Activated naive CD8-positive, alpha-beta T cell treated with anti-CD3 and anti-CD28 coated beads, Interleukin-2, amount 50 U/mL, for 16 hours (primary cell): ENCODE measurements at regions not wholly inside any gene's neighbourhood (a gene's known extent, or its start where the extent isn't known, plus 50 kb on each side); places are given as distances from the start of the nearest gene placed in this dataset.
"Not testable (repeated sequence)": the region's sequence is repeated elsewhere in the genome, so short reads cannot be mapped to it uniquely, and the experiment has no call there.

ENCODE experiments used
- DNase-seq: peaks from one replicate; pipeline ENCODE4 v3.0.0-alpha.2; 2020; ENCODE audit warnings: low read depth, low spot score

DNA sequence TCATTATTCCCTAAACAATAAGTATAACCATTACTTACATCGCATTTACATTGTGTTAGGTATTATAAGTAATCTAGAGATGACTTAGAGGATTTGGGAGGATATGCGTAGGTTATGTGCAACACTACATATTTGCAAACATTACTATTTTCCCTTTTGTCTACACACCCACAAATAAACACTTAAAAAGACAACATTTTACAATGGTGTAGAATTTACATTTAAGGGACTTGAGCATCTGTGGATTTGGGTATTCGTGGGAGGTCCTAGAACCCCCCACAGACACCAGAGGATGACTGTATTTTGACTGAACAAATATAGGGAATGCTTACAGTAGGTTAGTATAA is 220.2 kb upstream of the MYO3A start:
- no peak for DNase-seq

DNA sequence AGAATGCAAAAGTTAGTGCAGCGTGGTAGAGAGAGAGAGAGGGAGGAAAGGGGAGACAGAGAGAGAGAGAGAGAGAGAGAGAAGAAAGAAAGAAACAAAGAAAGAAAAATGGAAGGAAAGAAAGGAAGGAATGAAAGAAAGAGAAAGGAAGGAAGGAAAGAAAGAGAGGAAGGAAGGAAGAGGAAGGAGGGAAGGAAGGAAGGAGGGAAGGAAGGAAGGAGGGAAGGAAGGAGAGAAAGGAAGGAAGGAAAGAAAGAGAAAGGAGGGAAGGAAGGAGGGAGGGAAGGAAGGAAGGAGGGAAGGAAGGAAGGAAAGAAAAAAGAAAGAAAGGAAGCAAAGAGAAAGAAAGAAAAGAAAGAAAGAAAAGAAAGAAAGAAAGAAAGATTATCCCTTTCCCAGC is 209.8 kb upstream of the MYO3A start:
- DNase-seq: no peak

DNA sequence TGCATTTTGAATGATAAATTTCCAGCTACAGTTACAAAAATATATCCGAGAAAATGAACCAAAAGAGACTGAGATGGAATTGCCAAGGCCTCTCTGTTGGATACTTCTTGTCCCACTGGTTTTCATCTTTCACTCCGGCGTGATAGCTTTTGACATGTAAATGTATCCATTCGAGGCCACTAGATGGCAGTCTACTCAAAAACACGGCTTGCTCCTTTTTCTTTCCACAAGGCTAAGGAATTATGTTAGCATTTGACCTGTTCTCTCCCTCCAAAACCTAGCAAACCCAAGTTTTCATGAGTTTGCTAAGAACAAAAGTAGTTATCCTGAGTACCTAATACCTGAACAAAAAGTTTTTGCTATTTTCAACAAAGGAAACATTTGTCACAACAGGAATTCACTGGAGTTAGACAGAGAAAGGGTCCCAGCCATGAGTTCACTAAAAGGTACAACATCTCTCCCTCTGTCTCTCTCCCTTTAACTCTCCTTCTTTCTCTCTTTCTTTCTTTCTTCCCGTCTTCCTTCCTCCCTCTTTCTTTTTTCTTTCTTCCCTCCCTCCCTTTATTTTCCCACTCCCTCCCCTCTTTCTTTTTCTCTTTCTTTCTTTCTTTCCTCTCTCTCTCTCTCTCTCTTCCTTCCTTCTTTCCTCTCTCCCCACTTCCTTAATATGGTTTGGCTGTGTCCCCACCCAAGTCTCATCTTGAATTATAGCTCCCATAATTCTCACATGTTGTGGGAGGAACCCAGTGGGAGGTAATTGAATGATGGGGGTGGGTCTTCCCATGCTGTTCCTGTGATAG is 207.9 kb upstream of the MYO3A start:
- no peak for DNase-seq

DNA sequence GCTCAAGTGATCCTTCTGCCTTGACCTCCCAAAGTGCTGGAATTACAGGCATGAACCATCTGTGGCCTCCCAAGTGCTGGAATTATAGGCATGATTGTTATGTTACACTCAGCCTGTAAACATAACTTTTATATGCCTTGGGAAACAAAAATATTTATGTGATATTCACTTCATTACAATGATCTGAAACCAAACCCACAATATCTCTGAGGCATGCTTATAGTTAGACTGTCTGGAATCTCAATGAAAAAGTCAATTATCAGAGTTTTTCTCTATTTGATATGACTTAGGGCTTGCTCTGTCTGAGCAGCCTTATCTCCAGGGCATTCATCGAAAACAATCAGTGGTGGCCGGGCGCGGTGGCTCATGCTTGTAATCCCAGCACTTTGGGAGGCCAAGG is 195.3 kb upstream of the MYO3A start:
- DNase-seq: no peak

DNA sequence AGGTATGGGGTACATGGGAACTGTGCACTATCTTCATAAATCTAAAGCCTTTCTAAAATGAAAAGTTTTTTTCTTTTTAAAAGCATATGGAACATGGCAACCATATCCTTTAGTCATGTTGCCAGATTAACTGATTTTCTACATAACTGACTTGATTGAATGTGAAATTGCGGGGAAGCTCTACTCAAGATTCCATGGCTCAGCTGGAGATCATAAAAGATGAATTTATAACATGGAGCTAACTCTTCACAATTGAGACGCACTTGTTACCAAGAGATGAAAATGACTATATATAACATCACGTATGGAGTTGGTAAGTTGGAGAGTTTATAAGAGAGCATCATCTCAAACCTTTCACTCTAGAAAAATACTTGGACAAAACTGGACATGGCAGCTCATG is 190.2 kb upstream of the MYO3A start:
- DNase-seq: no peak

DNA sequence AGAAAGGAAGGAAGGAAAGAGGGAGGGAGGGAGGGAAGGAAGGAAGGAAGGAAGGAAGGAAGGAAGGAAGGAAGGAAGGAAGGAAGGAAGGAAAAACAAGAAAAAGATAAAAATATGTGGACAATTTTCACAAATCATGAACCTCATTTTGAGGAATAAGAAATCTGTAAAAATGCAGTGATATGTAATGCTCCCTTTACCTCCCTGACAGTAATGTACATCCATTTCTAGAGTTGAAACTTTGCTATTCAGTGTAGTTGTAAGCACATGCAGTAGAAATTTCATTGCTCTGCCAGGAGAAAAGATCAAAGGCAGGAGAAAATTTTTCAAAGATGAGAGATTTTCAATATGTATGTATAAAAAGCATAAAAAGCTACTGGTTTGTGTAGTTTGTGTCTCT is 189.5 kb upstream of the MYO3A start:
- DNase-seq: no peak

DNA sequence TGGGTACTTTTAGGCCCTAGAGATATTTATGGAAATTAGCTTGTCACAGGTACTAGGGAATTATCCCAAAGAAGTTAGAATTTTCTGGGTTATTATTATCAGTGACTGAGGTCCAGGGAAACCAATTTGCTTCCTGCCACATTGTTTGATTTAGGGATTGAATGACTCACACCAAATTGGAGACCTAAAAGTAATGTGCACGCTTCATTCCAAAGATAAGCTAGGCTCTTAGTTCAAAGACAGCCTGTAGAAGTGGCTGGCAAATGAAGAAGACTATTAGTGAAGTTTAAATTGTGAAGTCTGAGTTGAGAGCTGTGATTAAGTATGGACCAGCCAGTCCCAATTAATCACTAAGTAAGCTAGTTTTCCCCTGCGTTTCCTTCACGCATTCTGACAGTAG is 188.1 kb upstream of the MYO3A start:
- DNase-seq: no peak

DNA sequence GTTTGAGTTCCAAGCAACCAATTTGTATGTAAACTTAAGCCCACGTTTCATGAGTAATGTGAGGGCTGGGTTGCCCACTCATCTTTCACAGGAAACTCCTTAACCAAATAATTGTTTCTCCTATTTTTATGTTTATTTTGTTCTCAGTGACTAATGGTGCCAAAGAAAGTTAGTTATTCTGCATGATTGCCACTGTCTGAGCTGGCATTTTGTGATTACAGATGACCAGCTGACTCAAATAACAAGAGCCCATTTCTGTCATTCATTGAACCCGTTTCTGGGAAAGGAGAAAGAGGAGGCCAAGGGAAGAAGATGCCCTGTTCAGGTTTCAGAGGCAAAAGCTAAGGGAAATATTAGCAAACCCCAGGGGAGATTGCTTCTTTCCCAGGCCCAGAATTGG is 186.9 kb upstream of the MYO3A start:
- DNase-seq: no peak

DNA sequence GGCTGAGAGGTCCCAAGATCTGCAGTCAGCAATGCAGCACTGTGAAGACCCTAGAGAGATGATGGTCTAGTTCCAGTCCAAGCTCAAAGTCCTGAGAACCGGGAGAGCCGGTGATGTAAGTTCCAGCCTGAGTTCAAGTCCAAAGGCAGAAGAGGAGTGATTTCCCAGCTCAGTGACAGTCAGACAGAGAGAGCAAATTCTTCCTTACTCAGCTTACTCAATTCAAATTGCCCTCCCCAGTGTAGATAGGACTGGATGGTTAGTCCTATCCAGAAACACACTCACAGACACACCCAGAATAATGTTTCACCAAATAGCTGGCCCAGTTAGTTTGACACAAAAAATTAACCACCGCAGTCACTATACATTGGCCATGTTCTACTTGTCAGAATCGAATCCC is 185.5 kb upstream of the MYO3A start:
- DNase-seq: no peak

DNA sequence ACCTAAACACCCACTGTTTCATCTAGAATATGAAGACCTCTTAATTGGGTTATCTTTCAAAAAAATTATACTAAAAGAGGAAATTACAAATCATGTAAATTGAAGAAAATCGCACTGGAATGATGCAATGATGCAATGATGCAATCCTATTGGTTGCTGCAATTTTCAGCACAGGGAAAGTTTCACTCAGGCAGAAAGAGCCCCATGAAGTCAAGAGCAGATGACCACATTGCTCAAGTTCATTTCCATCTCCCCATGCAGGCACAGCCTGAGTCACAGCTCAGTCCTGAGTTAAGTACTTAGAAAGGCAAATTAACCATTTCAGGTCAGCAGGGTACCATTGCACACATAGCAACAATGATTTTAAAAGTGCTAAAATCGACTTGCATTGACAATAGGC is 180.3 kb upstream of the MYO3A start:
- DNase-seq: no peak

DNA sequence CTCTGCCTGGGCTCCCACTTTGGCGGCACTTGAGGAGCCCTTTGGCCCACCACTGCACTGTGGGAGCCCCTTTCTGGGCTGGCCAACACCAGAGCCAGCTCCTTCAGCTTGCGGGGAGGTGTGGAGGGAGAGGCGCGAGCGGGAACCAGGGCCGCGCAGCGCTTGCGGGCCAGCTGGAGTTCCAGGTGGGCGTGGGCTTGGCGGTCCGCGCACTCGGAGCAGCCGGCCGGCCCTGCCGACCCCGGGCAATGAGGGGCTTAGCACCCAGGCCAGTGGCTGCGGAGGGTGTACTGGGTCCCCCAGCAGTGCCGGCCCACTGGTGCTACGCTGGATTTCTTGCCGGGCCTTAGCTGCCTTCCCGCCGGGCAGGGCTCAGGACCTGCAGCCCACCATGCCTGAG is 178.2 kb upstream of the MYO3A start:
- DNase-seq: not testable (repeated sequence)

DNA sequence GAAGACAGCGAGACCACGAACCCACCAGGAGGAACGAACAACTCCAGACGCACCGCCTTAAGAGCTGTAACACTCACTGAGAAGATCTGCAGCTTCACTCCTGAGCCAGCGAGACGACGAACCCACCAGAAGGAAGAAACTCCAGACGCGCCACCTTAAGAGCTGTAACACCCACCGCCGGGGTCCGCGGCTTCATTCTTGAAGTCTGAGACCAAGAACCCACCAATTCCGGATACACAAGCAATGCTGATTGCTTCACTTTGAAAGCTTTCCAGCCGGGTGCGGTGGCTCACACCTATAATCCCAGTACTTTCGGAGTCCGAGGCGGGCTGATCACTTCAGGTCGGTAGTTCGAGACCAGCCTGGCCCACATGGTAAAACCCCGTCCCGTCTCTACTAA is 177.2 kb upstream of the MYO3A start:
- DNase-seq: no peak

DNA sequence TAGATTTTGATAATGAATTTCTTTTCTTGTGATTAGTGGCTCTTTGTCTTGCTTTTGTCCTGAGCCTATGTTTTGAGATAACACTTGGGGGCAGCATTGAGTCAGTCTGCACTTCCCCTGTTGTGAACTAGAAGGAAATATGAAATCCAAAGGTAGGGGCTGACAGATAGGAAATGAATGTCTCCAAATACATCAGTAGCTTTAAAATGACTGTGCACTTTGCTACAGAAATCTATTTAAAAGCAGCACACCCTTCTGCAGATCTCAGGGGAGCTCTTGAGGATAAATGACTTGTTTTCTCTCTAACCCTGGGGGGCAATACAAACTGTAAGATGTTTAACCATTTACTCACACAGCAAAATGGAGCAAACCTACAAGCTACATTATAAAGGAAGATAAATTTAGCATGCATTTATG is 176.0 kb upstream of the MYO3A start:
- DNase-seq: no peak

DNA sequence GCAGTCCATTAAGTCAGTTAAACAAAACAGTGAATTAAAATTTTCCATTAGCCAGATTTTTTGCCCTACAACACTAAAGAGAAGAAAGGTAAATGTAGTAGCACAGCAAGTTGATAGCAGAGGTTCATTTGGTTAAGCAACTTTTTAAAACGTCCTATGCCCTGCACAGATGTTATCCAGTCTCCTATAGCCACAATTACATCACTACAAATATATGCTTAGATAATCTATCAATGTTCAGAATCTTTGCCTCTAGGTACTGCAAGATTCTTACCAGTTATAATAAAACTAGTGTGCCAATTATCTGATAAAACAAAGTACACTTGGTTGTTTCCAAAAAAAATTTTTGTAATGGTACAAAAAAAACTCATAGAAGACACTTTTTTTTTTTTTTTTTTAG is 175.5 kb upstream of the MYO3A start:
- no peak for DNase-seq

DNA sequence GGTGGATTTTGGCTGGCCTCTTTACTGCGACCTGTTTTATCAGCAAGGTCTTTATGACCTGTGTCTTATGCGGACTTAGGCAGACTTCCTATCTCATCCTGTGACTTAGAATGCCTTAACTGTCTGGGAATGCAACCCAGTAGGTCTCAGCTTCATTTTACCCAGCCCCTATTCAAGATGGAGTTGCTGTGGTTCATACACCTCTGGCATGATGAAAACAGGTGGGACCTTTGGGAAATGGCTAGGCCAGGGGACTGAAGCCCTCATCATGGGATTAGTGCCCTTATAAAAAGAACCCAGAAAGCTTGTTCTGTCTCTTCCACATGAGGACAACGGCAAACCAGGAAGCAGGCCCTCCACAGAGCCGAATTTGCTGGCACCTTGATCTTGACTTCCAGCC is 172.1 kb upstream of the MYO3A start:
- no peak for DNase-seq

DNA sequence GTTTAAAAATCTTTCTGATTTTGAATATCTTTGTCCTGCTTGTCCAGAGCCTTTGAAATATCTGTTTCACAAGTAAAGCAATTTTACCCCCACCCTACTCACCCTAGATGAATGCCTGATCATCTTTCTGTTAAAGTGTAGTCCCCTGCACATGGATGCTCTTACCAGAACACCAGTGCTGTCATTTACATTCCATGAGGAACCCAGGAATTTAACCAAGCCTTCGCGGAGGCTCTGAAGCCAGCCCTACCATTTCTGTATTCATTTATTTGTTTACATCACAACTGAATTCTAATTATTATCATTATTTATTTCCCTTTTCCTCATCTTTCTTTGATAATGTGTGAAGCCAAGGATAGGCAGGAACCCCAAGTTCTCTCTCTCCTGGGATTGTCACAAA is 167.8 kb upstream of the MYO3A start:
- DNase-seq: no peak

DNA sequence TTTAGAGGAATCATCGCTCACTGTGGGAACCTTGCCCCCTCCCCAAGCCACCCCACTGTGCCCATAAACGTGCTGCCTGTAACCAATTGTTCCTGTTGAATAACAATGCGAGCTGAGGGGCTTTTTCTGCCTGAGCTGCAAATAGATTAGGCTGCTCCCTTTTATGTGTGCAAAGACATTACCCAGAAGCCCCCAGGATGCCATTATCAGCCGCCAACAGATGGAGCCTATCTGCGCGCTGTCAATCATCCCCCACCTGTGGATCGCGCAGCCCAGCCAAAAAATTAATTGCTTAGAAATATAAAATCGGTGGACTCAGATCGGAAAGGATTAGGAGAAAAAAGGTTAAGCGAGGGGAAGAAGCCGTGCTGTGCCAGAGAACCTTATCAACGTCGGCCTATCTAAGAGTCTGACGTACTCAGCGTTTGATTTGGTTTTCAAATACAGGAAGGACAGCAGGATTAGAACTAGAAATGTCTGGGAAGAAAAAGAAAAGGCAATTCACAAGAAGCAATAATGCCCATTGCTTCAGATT is 167.3 kb upstream of the MYO3A start:
- no peak for DNase-seq

DNA sequence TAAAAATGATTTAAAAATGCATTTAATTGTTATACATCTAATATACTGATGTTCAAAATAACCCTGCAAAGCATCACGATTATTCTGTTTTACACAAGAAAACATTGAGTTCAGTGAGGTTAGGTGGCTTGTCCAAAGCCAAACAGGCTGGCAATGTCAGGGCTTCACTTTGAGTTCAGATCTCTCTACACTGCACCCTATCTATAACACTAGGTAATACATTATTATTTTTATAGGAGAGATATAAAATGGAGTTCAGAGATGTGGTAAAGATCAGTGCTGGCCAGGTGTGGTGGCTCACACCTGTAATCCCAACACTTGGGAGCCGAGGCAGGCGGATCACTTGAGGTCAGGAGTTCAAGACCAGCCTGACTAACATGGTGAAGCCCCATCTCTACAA is 165.9 kb upstream of the MYO3A start:
- no peak for DNase-seq

DNA sequence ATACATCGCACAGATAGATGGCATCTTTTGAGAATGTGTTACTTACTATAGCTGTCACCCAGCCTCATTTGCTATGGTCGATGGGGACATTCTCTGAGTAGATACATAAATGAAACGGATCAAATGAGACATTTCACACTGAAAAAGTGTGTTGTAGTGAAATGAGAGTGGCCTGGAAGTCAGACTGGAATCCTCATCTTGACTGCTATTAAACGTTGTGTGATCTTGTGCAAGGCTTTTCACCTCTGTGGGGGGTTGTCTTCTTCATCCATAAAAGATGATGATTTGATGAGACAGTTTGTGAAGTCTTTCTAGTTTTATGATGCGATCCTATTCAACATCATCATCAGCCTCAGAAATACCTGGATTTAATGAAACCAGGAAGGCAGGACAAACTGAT is 155.4 kb upstream of the MYO3A start:
- no peak for DNase-seq

DNA sequence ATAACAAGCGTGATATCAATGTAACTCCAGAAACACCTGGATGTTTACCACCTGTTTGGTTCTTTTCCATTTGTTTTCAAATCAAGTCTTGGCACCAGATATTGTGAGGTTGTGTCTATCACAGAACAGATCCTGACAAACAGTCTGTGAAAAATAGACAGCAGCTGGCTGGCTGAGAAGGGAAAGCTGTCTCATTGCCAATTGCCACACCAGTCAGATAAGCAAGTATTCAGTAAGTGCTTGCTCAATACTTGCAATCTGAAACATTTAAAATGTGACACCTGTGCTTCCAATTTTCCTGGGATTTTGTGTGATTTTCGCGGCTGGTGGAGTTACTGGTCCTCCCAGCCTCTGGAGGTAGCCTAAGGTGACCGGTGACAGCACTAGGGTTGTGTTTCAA is 147.9 kb upstream of the MYO3A start:
- no peak for DNase-seq

DNA sequence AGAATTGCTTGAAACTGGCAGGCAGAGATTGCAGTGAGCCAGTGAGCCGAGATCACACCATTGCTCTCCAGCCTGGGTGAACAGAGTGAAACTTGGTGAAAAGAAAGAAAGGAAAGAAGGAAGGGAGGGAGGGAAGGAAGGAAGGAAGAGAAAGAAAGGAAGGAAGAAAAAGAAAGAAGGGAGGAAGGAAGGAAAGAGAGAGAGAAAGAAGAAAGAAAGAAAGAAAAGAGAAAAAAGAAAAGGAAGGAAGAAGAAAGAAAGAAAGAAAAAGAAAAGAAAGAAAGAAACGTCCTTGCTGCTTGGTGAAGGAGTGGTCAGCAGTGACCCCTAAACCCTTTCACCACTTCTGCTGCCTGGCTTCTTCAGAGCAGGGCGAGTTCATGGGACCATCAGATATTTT is 147.1 kb upstream of the MYO3A start:
- DNase-seq: no peak

DNA sequence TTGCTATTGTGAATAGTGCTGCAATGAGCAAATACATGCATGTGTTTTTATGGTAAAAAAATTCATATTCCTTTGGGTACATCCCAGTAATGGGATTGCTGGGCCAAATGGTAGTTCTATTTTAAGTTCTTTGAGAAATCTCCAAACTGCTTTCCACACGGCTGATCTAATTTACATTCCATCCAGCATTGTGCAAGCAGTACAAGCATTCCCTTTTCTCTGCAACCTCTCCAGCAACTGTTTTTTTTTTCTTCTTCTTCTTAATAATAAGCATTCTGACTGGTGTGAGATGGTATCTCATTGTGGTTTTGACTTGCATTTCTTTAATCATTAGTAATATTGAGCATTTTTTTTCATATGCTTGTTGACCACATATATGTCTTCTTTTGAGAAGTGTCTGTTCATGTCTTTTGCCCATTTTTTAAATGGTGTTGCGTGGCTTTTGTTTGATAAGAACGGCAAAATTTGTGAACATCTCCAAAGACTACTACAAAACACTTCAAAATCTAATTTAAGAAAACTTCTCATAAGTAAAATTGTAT is 136.1 kb upstream of the MYO3A start:
- DNase-seq: no peak

DNA sequence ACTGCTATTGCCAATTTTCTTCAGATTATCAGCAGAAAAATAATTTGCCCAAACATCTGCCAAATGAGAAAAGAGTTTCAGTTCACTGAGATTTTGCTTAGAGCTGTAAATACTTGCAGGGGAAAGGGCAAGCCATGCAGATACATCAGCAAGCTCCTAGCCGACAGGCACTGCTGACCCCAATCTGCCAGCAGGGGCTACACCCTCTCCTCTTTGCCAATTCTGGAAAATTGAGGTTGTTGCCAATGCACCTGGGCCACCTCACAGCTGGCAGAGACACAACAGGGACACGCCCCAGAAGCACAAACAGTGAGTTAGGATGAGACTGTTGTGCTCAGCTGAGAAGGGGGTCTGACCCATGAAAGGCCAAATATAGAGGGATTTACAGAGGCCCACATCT is 129.5 kb upstream of the MYO3A start:
- no peak for DNase-seq

DNA sequence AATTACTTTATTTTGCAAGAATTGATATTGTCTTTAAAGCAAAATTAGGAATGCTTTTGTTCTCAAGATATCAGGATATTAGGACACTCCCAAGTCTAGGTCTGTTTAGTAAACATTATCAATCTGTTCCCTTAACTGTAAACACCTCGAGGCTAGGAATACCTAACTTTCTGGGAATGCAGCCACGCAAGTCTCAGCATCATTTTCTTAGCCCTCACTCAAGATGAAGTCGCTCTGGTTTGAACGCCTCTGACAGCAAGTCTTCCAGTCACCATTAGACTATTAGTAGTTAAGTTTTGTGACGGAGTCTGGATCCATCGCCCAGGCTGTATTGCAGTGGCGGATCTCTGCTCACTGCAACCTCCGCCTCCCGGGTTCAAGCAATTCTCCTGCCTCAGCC is 128.0 kb upstream of the MYO3A start:
- DNase-seq: no peak
